Activated T-cell treated with anti-CD3 and anti-CD28 coated beads for 24 hours (primary cell): ENCODE measurements at regions not wholly inside any gene's neighbourhood (a gene's known extent, or its start where the extent isn't known, plus 50 kb on each side); places are given as distances from the start of the nearest gene placed in this dataset.

Source experiments
- DNase-seq: peaks from one replicate; pipeline ENCODE4 v3.0.0-alpha.2; 2020; ENCODE audit warnings: low read depth

- no peak for DNase-seq
These were observed 52.8 kb upstream of the TBC1D5 start for GRCh38 chr3:17795280-17795679.

GRCh38 chr3:17793542-17794195 lies 51.2 kb upstream of the TBC1D5 start:
- DNase-seq, result no peak
